DND-41 (cell line): ENCODE measurements at regions not wholly inside any gene's neighbourhood (a gene's known extent, or its start where the extent isn't known, plus 50 kb on each side); places are given as distances from the start of the nearest gene placed in this dataset.

ENCODE experiments used
- ATAC-seq: fragments of 200-7000 bp; cut with Tn5 transposase; 3 replicates; pipeline ENCODE4 v1.9.1; 2021; ENCODE audit warnings: low read depth; ENCODE audit not compliant: insufficient read depth
- DNase-seq: peaks from one replicate; pipeline ENCODE4 v3.0.0-alpha.2; 2020
- H2AFZ ChIP-seq: 2 replicates; pipeline ENCODE4 v1.6.0; 2012; ENCODE audit warnings: low read depth, low read length
- H3K27ac ChIP-seq: 2 replicates; pipeline ENCODE4 v1.5.1; 2012; ENCODE audit warnings: low read length, inconsistent platforms
- H3K27me3 ChIP-seq: fragments of 200-600 bp; sonication (generic); 2 replicates; pipeline ENCODE4 v1.6.0; 2012; ENCODE audit warnings: low read length, mild to moderate bottlenecking, inconsistent platforms; ENCODE audit not compliant: insufficient read depth, poor library complexity
- H3K36me3 ChIP-seq: 2 replicates; pipeline ENCODE4 v1.5.1; 2012; ENCODE audit warnings: low read length, inconsistent platforms; ENCODE audit not compliant: insufficient read depth
- H3K4me1 ChIP-seq: 2 replicates; pipeline ENCODE4 v1.5.1; 2012; ENCODE audit warnings: mild to moderate bottlenecking, low read length; ENCODE audit not compliant: insufficient read depth
- H3K4me2 ChIP-seq: 2 replicates; pipeline ENCODE4 v1.6.0; 2012; ENCODE audit warnings: mild to moderate bottlenecking, moderate library complexity, low read length, inconsistent platforms; ENCODE audit not compliant: insufficient read depth
- H3K4me3 ChIP-seq, 2 experiments: fragments of 200-600 bp in 1 of 2; shearing (Covaris generic) in 1 of 2; 2 replicates each; pipeline ENCODE4 v1.5.1; 2012 to 2016; ENCODE audit warnings: inconsistent platforms in 2 of 2, low read length in 2 of 2, mild to moderate bottlenecking in 2 of 2, low read depth in 1 of 2, moderate library complexity in 1 of 2
- H3K79me2 ChIP-seq: 2 replicates; pipeline ENCODE4 v1.6.0; 2012; ENCODE audit warnings: low read length, inconsistent platforms; ENCODE audit not compliant: insufficient read depth
- H3K9ac ChIP-seq: 2 replicates; pipeline ENCODE4 v1.6.0; 2012; ENCODE audit warnings: low read depth, mild to moderate bottlenecking, inconsistent platforms, low read length, moderate library complexity
- H3K9me3 ChIP-seq: 2 replicates; pipeline ENCODE4 v1.5.1; 2012; ENCODE audit warnings: low read length, moderate library complexity, mild to moderate bottlenecking, inconsistent platforms; ENCODE audit not compliant: insufficient read depth, severe bottlenecking
- H4K20me1 ChIP-seq: 2 replicates; pipeline ENCODE4 v1.6.0; 2012; ENCODE audit warnings: low read length; ENCODE audit not compliant: insufficient read depth
- CTCF ChIP-seq: IDR thresholded peaks from 2 replicates; pipeline ENCODE4 v1.5.1; 2012; ENCODE audit warnings: borderline replicate concordance, low read length, moderate library complexity, mild to moderate bottlenecking; ENCODE audit not compliant: poor library complexity, severe bottlenecking; ENCODE audit errors: extremely low read depth
- EZH2 ChIP-seq: IDR thresholded peaks from 3 replicates; pipeline ENCODE4 v1.6.1; 2012; ENCODE audit warnings: borderline replicate concordance, low read depth, mild to moderate bottlenecking, moderate library complexity, low read length, inconsistent platforms; ENCODE audit not compliant: severe bottlenecking

GRCh38 chr3:83625261-83625660 is 1333.5 kb upstream of the CADM2 start:
- no peak overlapping the region for H2AFZ ChIP-seq
- no peak overlapping the region for H3K9ac ChIP-seq
- no peaks in the 10 kb centered on the region for H3K79me2 ChIP-seq
- no peaks in the 10 kb centered on the region for H4K20me1 ChIP-seq
- no peak overlapping the region for H3K27ac ChIP-seq
- H3K9me3 ChIP-seq, result no peaks in the 10 kb centered on the region
- no peak overlapping the region for H3K4me3 ChIP-seq
- DNase-seq (no peak), ATAC-seq (no peak)
- TF ChIP-seq EZH2 (no peak), CTCF (no peak)
- no peaks in the 10 kb centered on the region for H3K27me3 ChIP-seq
- H3K4me2 ChIP-seq, result no peak overlapping the region
- no peaks in the 10 kb centered on the region for H3K4me1 ChIP-seq
- no peaks in the 10 kb centered on the region for H3K36me3 ChIP-seq

- H3K36me3 ChIP-seq, result no peaks in the 10 kb centered on the region
- H2AFZ ChIP-seq, result no peak overlapping the region
- H3K4me1 ChIP-seq, result no peaks in the 10 kb centered on the region
- no peak overlapping the region for H3K4me3 ChIP-seq
- ATAC-seq (no peak), DNase-seq (no peak)
- no peak overlapping the region for H3K9ac ChIP-seq
- H4K20me1 ChIP-seq, result no peaks in the 10 kb centered on the region
- no peak overlapping the region for H3K4me2 ChIP-seq
- no peak for TF ChIP-seq EZH2
- no peak for TF ChIP-seq CTCF
- no peaks in the 10 kb centered on the region for H3K9me3 ChIP-seq
- no peaks in the 10 kb centered on the region for H3K79me2 ChIP-seq
- no peak overlapping the region for H3K27ac ChIP-seq
- no peaks in the 10 kb centered on the region for H3K27me3 ChIP-seq
These were observed 1330.3 kb upstream of the CADM2 start for GRCh38 chr3:83628471-83628870.

- TF ChIP-seq CTCF (no peak), EZH2 (no peak)
- Histone ChIP-seq H3K9me3 (peaks cover 6% of the 10 kb centered on the region), H3K79me2 (no peaks in the 10 kb centered on the region), H3K27ac (no peak overlapping the region), H3K9ac (no peak overlapping the region), H2AFZ (no peak overlapping the region), H3K36me3 (no peaks in the 10 kb centered on the region), H3K4me3 (no peak overlapping the region), H3K27me3 (no peaks in the 10 kb centered on the region), H3K4me2 (no peak overlapping the region), H3K4me1 (no peaks in the 10 kb centered on the region), H4K20me1 (no peaks in the 10 kb centered on the region)
- no peak for ATAC-seq
- no peak for DNase-seq
These were observed 1326.3 kb upstream of the CADM2 start for GRCh38 chr3:83632526-83632925.

GRCh38 chr3:83633758-83634157 is 1325.0 kb upstream of the CADM2 start:
- Histone ChIP-seq H3K9ac (no peak overlapping the region), H3K79me2 (no peaks in the 10 kb centered on the region), H3K4me1 (no peaks in the 10 kb centered on the region), H3K36me3 (no peaks in the 10 kb centered on the region), H3K4me2 (no peak overlapping the region), H2AFZ (no peak overlapping the region), H3K27me3 (no peaks in the 10 kb centered on the region), H3K4me3 (no peak overlapping the region), H3K9me3 (peaks cover 6% of the 10 kb centered on the region), H4K20me1 (no peaks in the 10 kb centered on the region), H3K27ac (no peak overlapping the region)
- ATAC-seq (no peak), DNase-seq (no peak)
- TF ChIP-seq EZH2, result no peak
